HepG2 (cell line): ENCODE measurements at regions not wholly inside any gene's neighbourhood (a gene's known extent, or its start where the extent isn't known, plus 50 kb on each side); places are given as distances from the start of the nearest gene placed in this dataset.

Source experiments
- ATAC-seq: fragments of 200-7000 bp; cut with Tn5 transposase; 3 replicates; pipeline ENCODE4 v1.9.1; 2020; ENCODE audit warnings: mild to moderate bottlenecking, moderate library complexity
- BruUV-seq: library from RNA; stranded (reverse); fragments of 400-500 nt; replicated peaks from 2 replicates; lab custom pipeline; 2021; lab: Mats Ljungman, UMichigan
- CTCF ChIA-PET: fragments of 300-600 bp; formaldehyde crosslinking; extraction: SDS; loops from one replicate; lab custom pipeline; 2021; ENCODE audit warnings: low total read pairs, inconsistent platforms, low intra/inter-chr PET ratio; lab: Yijun Ruan, JAX
- POLR2A ChIA-PET: fragments of 350-600 bp; sonication (Branson Sonifier 250); formaldehyde crosslinking; loops from one replicate; lab custom pipeline; 2020; ENCODE audit warnings: antibody characterized with exemption, inconsistent platforms; lab: Yijun Ruan, JAX
- DNase-seq: peaks from one replicate; pipeline ENCODE4 v3.0.0-alpha.2; 2015; ENCODE audit warnings: low spot score
- FAIRE-seq: peaks from 3 replicates; lab custom pipeline; 2011; peaks lifted over from hg19 to GRCh38; lab: Jason Lieb, UNC
- H2AFZ ChIP-seq: one replicate; pipeline ENCODE4 v1.6.1; 2011; ENCODE audit warnings: low read length, inconsistent platforms
- H3K27ac ChIP-seq: fragments of 300-600 bp; 3 replicates; pipeline ENCODE4 v1.8.0; 2011; ENCODE audit warnings: mixed run types, mild to moderate bottlenecking, mixed read lengths, low read length, inconsistent platforms; ENCODE audit not compliant: insufficient read depth; ENCODE audit errors: extremely low read length
- H3K27me3 ChIP-seq, 2 experiments: fragments of 200-600 bp in 1 of 2; 2 replicates in 1 of 2; 3 replicates in 1 of 2; pipeline versions ENCODE4 v1.6.0 to v1.8.0; 2011; ENCODE audit warnings: low read length in 2 of 2, mild to moderate bottlenecking in 2 of 2, moderate library complexity in 2 of 2, inconsistent platforms in 1 of 2; ENCODE audit not compliant: insufficient read depth in 2 of 2, control insufficient read depth in 1 of 2
- H3K36me3 ChIP-seq, 2 experiments: fragments of 200-600 bp in 1 of 2; replicated peaks in 1 of 2; 2 replicates in 1 of 2; 3 replicates in 1 of 2; pipeline versions ENCODE4 v1.5.1 to v1.8.0; 2011; ENCODE audit warnings: low read length in 2 of 2, inconsistent platforms in 1 of 2; ENCODE audit not compliant: insufficient read depth in 2 of 2, control insufficient read depth in 1 of 2
- H3K4me1 ChIP-seq: 2 replicates; pipeline ENCODE4 v1.5.1; 2012; ENCODE audit warnings: low read length, inconsistent platforms; ENCODE audit not compliant: insufficient read depth
- H3K4me2 ChIP-seq: 2 replicates; pipeline ENCODE4 v1.6.0; 2011; ENCODE audit warnings: low read depth, low read length, inconsistent platforms
- H3K4me3 ChIP-seq, 3 experiments: fragments of 200-600 bp in 1 of 3; sonication (generic), shearing (Covaris generic) in 1 of 3; replicated peaks in 1 of 3; 2 replicates each; pipeline ENCODE4 v1.5.1; 2011 to 2016; ENCODE audit warnings: low read length in 3 of 3, inconsistent platforms in 2 of 3, low read depth in 2 of 3, mild to moderate bottlenecking in 2 of 3, control low read depth in 1 of 3, mixed read lengths in 1 of 3; ENCODE audit not compliant: insufficient read depth in 1 of 3
- H3K79me2 ChIP-seq: one replicate; pipeline ENCODE4 v1.6.1; 2011; ENCODE audit warnings: low read length, inconsistent platforms; ENCODE audit not compliant: insufficient read depth
- H3K9ac ChIP-seq: 2 replicates; pipeline ENCODE4 v1.6.0; 2011; ENCODE audit warnings: mild to moderate bottlenecking, low read depth, low read length, inconsistent platforms; ENCODE audit not compliant: insufficient read depth
- H3K9me3 ChIP-seq: 2 replicates; pipeline ENCODE4 v1.5.1; 2012; ENCODE audit warnings: mild to moderate bottlenecking, low read length
- H4K20me1 ChIP-seq: 2 replicates; pipeline ENCODE4 v1.6.0; 2011; ENCODE audit warnings: inconsistent platforms, mild to moderate bottlenecking, low read length, moderate library complexity; ENCODE audit not compliant: insufficient read depth
- ATF3 ChIP-seq: sonication (generic); formaldehyde crosslinking; IDR thresholded peaks from 2 replicates; pipeline ENCODE4 v1.4.0; 2020; ENCODE audit warnings: missing genetic modification reagents
- CEBPZ ChIP-seq: IDR thresholded peaks from 2 replicates; pipeline ENCODE4 v1.6.1; 2012; ENCODE audit warnings: low read length, improper control_type of control experiment
- KMT2B ChIP-seq: IDR thresholded peaks from 2 replicates; pipeline ENCODE4 v1.6.1; 2016; ENCODE audit warnings: missing genetic modification reagents, missing compliant biosample characterization
- TBX2 ChIP-seq: sonication (generic); formaldehyde crosslinking; IDR thresholded peaks from 2 replicates; pipeline ENCODE4 v1.5.0; 2020; ENCODE audit warnings: missing genetic modification reagents, mild to moderate bottlenecking, borderline replicate concordance
- ZNF430 ChIP-seq: sonication (generic); formaldehyde crosslinking; IDR thresholded peaks from 2 replicates; pipeline ENCODE4 v1.9.0; 2021; ENCODE audit warnings: mild to moderate bottlenecking, missing genetic modification reagents
- ZZZ3 ChIP-seq: sonication (generic); formaldehyde crosslinking; IDR thresholded peaks from 2 replicates; pipeline ENCODE4 v1.4.0; 2020; ENCODE audit warnings: missing genetic modification reagents, mild to moderate bottlenecking, borderline replicate concordance
- WGBS: methylation state at CpG from one replicate; pipeline ENCODE4 v1.1.6; 2017; ENCODE audit warnings: low lambda C conversion rate; 5-methylcytosine and 5-hydroxymethylcytosine counted together
- in situ Hi-C: cut with HindIII; loops from 2 replicates; pipeline ENCODE4 v1.10.0; 2017; ENCODE audit warnings: low pct_unique_long_range_greater_than_20kb; ENCODE audit not compliant: extremely low pct_ligation_motif_present
- intact Hi-C: fragments of 100-400 bp; cut with micrococcal nuclease; formaldehyde crosslinking; loops from one replicate; pipeline ENCODE4 v1.10.0; 2022; ENCODE audit not compliant: unreplicated experiment

- no peak for FAIRE-seq
- POLR2A ChIA-PET, result no interaction called here
- no peaks in the 10 kb centered on the region for H3K79me2 ChIP-seq
- CTCF ChIA-PET, result no interaction called here
- no peak overlapping the region for H2AFZ ChIP-seq
- H3K9me3 ChIP-seq, result peaks cover 99% of the 10 kb centered on the region
- intact Hi-C loops (no loop called here), in situ Hi-C loops (no loop called here)
- H3K4me1 ChIP-seq, result no peaks in the 10 kb centered on the region
- no TSS peak for BruUV-seq
- H3K4me3 ChIP-seq, result no peak overlapping the region
- WGBS, result 13% methylated on average over 1 of the region's 1 CpG
- H3K4me2 ChIP-seq, result no peak overlapping the region
- H3K27me3 ChIP-seq, result no peaks in the 10 kb centered on the region
- no peak for DNase-seq
- H4K20me1 ChIP-seq, result no peaks in the 10 kb centered on the region
- H3K9ac ChIP-seq, result no peak overlapping the region
- no peak for ATAC-seq
- no peaks in the 10 kb centered on the region for H3K36me3 ChIP-seq
- H3K27ac ChIP-seq, result no peak overlapping the region
- TF ChIP-seq KMT2B (CRISPR knock-in tag) (no peak), ZZZ3 (CRISPR knock-in tag) (no peak), ZNF430 (CRISPR knock-in tag) (no peak), CEBPZ (no peak), TBX2 (no peak), ATF3 (CRISPR knock-in tag) (no peak)
These were observed 2105.5 kb downstream of the TP53TG3F start for GRCh38 chr16:35564889-35565288.
